ENCODE measurements at regions not wholly inside any gene's neighbourhood (a gene's known extent, or its start where the extent isn't known, plus 50 kb on each side); places are given as distances from the start of the nearest gene placed in this dataset.
"Not testable (repeated sequence)": the region's sequence is repeated elsewhere in the genome, so short reads cannot be mapped to it uniquely, and the experiment has no call there.

GRCh38 chr6:4629789-4630188 is 146.4 kb upstream of the CDYL start:
- not testable (repeated sequence) for TF ChIP-seq CTCF, POLR2AphosphoS5, POLR2A (IDR thresholded peaks at IDR 0.05)

Measured in breast epithelium (tissue), 3 donors.